ENCODE measurements at regions not wholly inside any gene's neighbourhood (a gene's known extent, or its start where the extent isn't known, plus 50 kb on each side); places are given as distances from the start of the nearest gene placed in this dataset.

DNA sequence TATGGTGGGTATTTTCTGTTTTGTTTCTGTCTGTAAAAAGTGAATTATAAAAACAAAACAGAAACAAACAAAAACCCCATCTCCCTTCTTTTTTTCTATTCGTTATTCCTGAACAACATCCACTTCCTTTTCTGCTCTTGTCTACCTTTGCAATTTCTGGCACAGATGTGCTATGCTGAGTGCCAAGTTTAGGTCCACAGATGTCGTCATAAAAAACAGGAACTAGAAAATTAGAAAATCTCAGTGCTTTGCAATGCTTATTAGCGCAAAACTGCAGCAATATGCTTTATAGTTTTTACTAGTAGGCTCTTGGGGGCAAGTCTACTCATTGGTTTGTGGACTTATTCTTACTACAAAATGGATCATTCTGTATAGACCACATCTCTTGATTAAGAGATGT lies 94.2 kb upstream of the PRKCQ start:
- H3K27me3 Mint-ChIP-seq (ENCODE audit: low read depth, poor library complexity), result peaks cover 28% of the 10 kb centered on the region
- no peak overlapping the region for H3K4me3 Mint-ChIP-seq
- no peaks in the 10 kb centered on the region for H3K4me1 Mint-ChIP-seq
- TF ChIP-seq CTCF (IDR thresholded peaks at IDR 0.05), result no peak
- no peaks in the 10 kb centered on the region for H3K36me3 Mint-ChIP-seq (ENCODE audit: low read depth)
- H3K27ac Mint-ChIP-seq, result no peak overlapping the region
- DNase-seq, result no peak
- H3K9me3 Mint-ChIP-seq, result peaks cover 3% of the 10 kb centered on the region

DNA sequence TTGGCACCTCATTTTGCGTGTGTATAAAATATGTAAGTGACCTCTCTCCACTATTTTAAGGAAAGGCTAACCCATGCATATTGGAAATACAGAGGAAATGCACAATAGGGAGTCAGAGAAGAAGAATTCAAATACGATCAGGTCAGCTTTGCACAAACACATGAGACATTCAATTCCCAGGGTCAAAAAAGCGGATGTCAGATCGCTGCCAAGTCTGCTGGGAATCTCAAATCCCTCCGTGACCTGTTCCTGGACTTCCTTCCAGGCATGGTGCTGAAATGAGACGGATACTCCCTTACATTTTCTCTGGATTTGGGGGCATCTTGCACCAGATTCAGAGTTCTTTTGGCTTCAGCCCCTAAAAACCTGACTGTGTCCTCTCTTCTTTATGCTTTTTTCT lies 91.9 kb upstream of the PRKCQ start:
- DNase-seq, result no peak
- Mint-ChIP-seq H3K27me3 (ENCODE audit: low read depth, poor library complexity) (peaks cover 26% of the 10 kb centered on the region), H3K4me1 (no peaks in the 10 kb centered on the region), H3K4me3 (no peak overlapping the region), H3K9me3 (peaks cover 3% of the 10 kb centered on the region), H3K36me3 (ENCODE audit: low read depth) (no peaks in the 10 kb centered on the region), H3K27ac (no peak overlapping the region)
- no peak for TF ChIP-seq CTCF (IDR thresholded peaks at IDR 0.05)

DNA sequence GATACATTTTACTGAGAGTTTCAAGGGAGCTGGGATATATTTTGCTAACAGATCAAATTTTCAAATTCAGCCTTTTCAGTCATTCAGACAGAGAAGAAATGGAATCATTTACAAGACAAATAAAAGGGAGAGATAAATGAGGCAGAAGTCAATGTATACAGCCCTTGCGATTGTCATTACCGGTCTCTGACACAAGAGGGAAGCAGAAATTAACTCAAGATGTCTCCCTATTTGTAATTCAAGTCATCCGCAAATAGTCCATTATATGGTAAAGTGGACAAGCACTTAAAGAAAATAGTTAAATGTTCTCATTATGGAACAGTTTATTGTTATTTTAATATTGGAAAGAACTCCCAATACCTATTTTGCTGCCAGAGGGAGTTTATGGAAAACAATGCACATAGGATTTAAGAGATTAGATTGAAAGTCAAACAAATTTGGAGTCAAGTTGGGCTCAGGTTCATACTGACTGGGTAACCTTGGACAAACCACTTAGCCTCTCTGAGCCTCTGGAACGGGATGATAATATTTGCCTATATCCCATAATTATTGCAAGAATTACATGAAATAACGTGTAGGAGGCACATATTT lies 89.3 kb upstream of the PRKCQ start:
- Mint-ChIP-seq H3K4me1 (no peaks in the 10 kb centered on the region), H3K27me3 (ENCODE audit: low read depth, poor library complexity) (peaks cover 21% of the 10 kb centered on the region), H3K27ac (no peak overlapping the region), H3K9me3 (no peaks in the 10 kb centered on the region), H3K36me3 (ENCODE audit: low read depth) (no peaks in the 10 kb centered on the region), H3K4me3 (no peak overlapping the region)
- peak; percentile 70 for TF ChIP-seq CTCF (IDR thresholded peaks at IDR 0.05)
- no peak for DNase-seq

GRCh38 chr10:6667679-6668270 lies 87.7 kb upstream of the PRKCQ start:
- H3K27ac Mint-ChIP-seq, result no peak overlapping the region
- H3K4me3 Mint-ChIP-seq, result no peak overlapping the region
- peak; percentile 61 for TF ChIP-seq CTCF (IDR thresholded peaks at IDR 0.05)
- H3K9me3 Mint-ChIP-seq, result no peaks in the 10 kb centered on the region
- no peaks in the 10 kb centered on the region for H3K4me1 Mint-ChIP-seq
- peaks cover 14% of the 10 kb centered on the region for H3K27me3 Mint-ChIP-seq (ENCODE audit: low read depth, poor library complexity)
- no peaks in the 10 kb centered on the region for H3K36me3 Mint-ChIP-seq (ENCODE audit: low read depth)
- peak; percentile 35 for DNase-seq

DNA sequence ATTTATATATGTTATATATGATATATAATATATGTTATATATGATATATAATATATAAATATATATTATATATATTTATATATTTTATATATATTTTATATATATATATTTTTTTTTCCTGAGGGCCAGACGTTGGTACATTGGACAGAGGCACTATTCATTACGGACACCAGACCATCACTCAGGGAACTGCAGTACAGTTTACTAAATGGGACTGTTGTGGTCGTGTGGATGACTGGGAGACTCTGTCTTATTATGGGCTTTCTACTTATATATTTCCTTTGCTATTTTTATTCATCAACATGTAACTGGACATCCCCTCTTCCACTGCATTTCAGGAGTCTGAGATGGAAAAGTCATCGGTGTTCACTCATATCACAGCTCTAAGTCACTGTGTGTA lies 87.1 kb upstream of the PRKCQ start:
- DNase-seq, result no peak
- H3K4me1 Mint-ChIP-seq, result no peaks in the 10 kb centered on the region
- H3K9me3 Mint-ChIP-seq, result no peaks in the 10 kb centered on the region
- no peak overlapping the region for H3K27ac Mint-ChIP-seq
- H3K4me3 Mint-ChIP-seq, result no peak overlapping the region
- no peak for TF ChIP-seq CTCF (IDR thresholded peaks at IDR 0.05)
- H3K27me3 Mint-ChIP-seq (ENCODE audit: low read depth, poor library complexity), result peaks cover 10% of the 10 kb centered on the region
- no peaks in the 10 kb centered on the region for H3K36me3 Mint-ChIP-seq (ENCODE audit: low read depth)

GRCh38 chr10:6665847-6666246 lies 85.8 kb upstream of the PRKCQ start:
- H3K27me3 Mint-ChIP-seq (ENCODE audit: low read depth, poor library complexity), result peaks cover 7% of the 10 kb centered on the region
- TF ChIP-seq CTCF (IDR thresholded peaks at IDR 0.05), result no peak
- no peaks in the 10 kb centered on the region for H3K36me3 Mint-ChIP-seq (ENCODE audit: low read depth)
- H3K9me3 Mint-ChIP-seq, result no peaks in the 10 kb centered on the region
- H3K4me3 Mint-ChIP-seq, result no peak overlapping the region
- H3K4me1 Mint-ChIP-seq, result no peaks in the 10 kb centered on the region
- no peak for DNase-seq
- H3K27ac Mint-ChIP-seq, result no peak overlapping the region

Data from nephron progenitor cell (in vitro differentiated cells).